Activated CD8-positive, alpha-beta memory T cell treated with anti-CD3 and anti-CD28 coated beads, Interleukin-2, amount 10 ng/mL, durations not matched to agents 7 days and 5 days (primary cell): ENCODE measurements at regions not wholly inside any gene's neighbourhood (a gene's known extent, or its start where the extent isn't known, plus 50 kb on each side); places are given as distances from the start of the nearest gene placed in this dataset.

ENCODE experiments used
- ATAC-seq: fragments of 150-1000 bp; cut with Tn5 transposase; one replicate; pipeline ENCODE4 v1.10.0; 2021; ENCODE audit warnings: moderate library complexity
- CTCF ChIA-PET: fragments of 350-600 bp; sonication (Branson Sonifier 250); formaldehyde crosslinking; loops from one replicate; lab custom pipeline; 2021; ENCODE audit warnings: antibody characterized with exemption; lab: Charles Lee
- DNase-seq: peaks from one replicate; pipeline ENCODE4 v3.0.0-alpha.2; 2020
- H3K27ac Mint-ChIP-seq: one replicate; pipeline ENCODE4 v1.8.0; 2021; ENCODE audit warnings: mild to moderate bottlenecking, mixed read lengths
- H3K27me3 Mint-ChIP-seq: one replicate; pipeline ENCODE4 v1.8.0; 2021; ENCODE audit warnings: mixed read lengths
- H3K36me3 Mint-ChIP-seq: one replicate; pipeline ENCODE4 v1.8.0; 2021; ENCODE audit warnings: mild to moderate bottlenecking, mixed read lengths
- H3K4me1 Mint-ChIP-seq: one replicate; pipeline ENCODE4 v1.8.0; 2021; ENCODE audit warnings: mixed read lengths
- H3K4me3 Mint-ChIP-seq: one replicate; pipeline ENCODE4 v1.8.0; 2021; ENCODE audit warnings: mild to moderate bottlenecking, moderate library complexity, mixed read lengths
- H3K9me3 Mint-ChIP-seq: one replicate; pipeline ENCODE4 v1.8.0; 2022; ENCODE audit warnings: low read depth, mixed read lengths

- Mint-ChIP-seq H3K9me3 (peaks cover 6% of the 10 kb centered on the region), H3K4me3 (no peak overlapping the region), H3K27ac (no peak overlapping the region), H3K4me1 (no peaks in the 10 kb centered on the region), H3K27me3 (no peaks in the 10 kb centered on the region), H3K36me3 (no peaks in the 10 kb centered on the region)
- CTCF ChIA-PET, result no interaction called here
- DNase-seq (no peak), ATAC-seq (no peak)
Measured at GRCh38 chr4:161143375-161143774, 1020.4 kb downstream of the FSTL5 start.

GRCh38 chr4:161134795-161135194, 1029.0 kb downstream of the FSTL5 start:
- Mint-ChIP-seq H3K9me3 (peaks cover 9% of the 10 kb centered on the region), H3K27ac (no peak overlapping the region), H3K4me1 (no peaks in the 10 kb centered on the region), H3K4me3 (no peak overlapping the region), H3K27me3 (no peaks in the 10 kb centered on the region), H3K36me3 (no peaks in the 10 kb centered on the region)
- CTCF ChIA-PET, result no interaction called here
- ATAC-seq (no peak), DNase-seq (no peak)

- Mint-ChIP-seq H3K9me3 (peaks cover 11% of the 10 kb centered on the region), H3K36me3 (no peaks in the 10 kb centered on the region), H3K27me3 (no peaks in the 10 kb centered on the region), H3K4me3 (no peak overlapping the region), H3K27ac (no peak overlapping the region), H3K4me1 (no peaks in the 10 kb centered on the region)
- ATAC-seq (no peak), DNase-seq (no peak)
- CTCF ChIA-PET, result no interaction called here
Measured at GRCh38 chr4:161133586-161134276, 1030.1 kb downstream of the FSTL5 start.

- ATAC-seq (no peak), DNase-seq (no peak)
- H3K27me3 Mint-ChIP-seq, result no peaks in the 10 kb centered on the region
- no peak overlapping the region for H3K27ac Mint-ChIP-seq
- CTCF ChIA-PET, result no interaction called here
- no peaks in the 10 kb centered on the region for H3K4me1 Mint-ChIP-seq
- no peak overlapping the region for H3K4me3 Mint-ChIP-seq
- H3K9me3 Mint-ChIP-seq, result peaks cover 11% of the 10 kb centered on the region
- no peaks in the 10 kb centered on the region for H3K36me3 Mint-ChIP-seq
Measured at GRCh38 chr4:161132715-161133425, 1030.9 kb downstream of the FSTL5 start.

- Mint-ChIP-seq H3K27ac (no peak overlapping the region), H3K4me1 (no peaks in the 10 kb centered on the region), H3K36me3 (no peaks in the 10 kb centered on the region), H3K27me3 (no peaks in the 10 kb centered on the region), H3K4me3 (no peak overlapping the region), H3K9me3 (peaks cover 12% of the 10 kb centered on the region)
- CTCF ChIA-PET, result no interaction called here
- ATAC-seq (no peak), DNase-seq (no peak)
Measured at GRCh38 chr4:161121451-161121850, 1042.3 kb downstream of the FSTL5 start.

- Mint-ChIP-seq H3K27me3 (no peaks in the 10 kb centered on the region), H3K9me3 (peaks cover 7% of the 10 kb centered on the region), H3K4me1 (no peaks in the 10 kb centered on the region), H3K27ac (no peak overlapping the region), H3K36me3 (no peaks in the 10 kb centered on the region), H3K4me3 (no peak overlapping the region)
- ATAC-seq (no peak), DNase-seq (no peak)
- CTCF ChIA-PET, result no interaction called here
Measured at GRCh38 chr4:161101881-161102280, 1061.9 kb downstream of the FSTL5 start.

- no peak for DNase-seq
- no peaks in the 10 kb centered on the region for H3K4me1 Mint-ChIP-seq
- peaks cover 3% of the 10 kb centered on the region for H3K9me3 Mint-ChIP-seq
- H3K27me3 Mint-ChIP-seq, result no peaks in the 10 kb centered on the region
- CTCF ChIA-PET, result no interaction called here
- no peak overlapping the region for H3K4me3 Mint-ChIP-seq
- H3K27ac Mint-ChIP-seq, result no peak overlapping the region
- ATAC-seq, result no peak
- H3K36me3 Mint-ChIP-seq, result no peaks in the 10 kb centered on the region
Measured at GRCh38 chr4:161097821-161098220, 1066.0 kb downstream of the FSTL5 start.

GRCh38 chr4:161061046-161061445, 1102.8 kb downstream of the FSTL5 start:
- peaks cover 3% of the 10 kb centered on the region for H3K9me3 Mint-ChIP-seq
- H3K27ac Mint-ChIP-seq, result no peak overlapping the region
- H3K27me3 Mint-ChIP-seq, result no peaks in the 10 kb centered on the region
- ATAC-seq (no peak), DNase-seq (no peak)
- CTCF ChIA-PET, result no interaction called here
- no peak overlapping the region for H3K4me3 Mint-ChIP-seq
- H3K36me3 Mint-ChIP-seq, result no peaks in the 10 kb centered on the region
- no peaks in the 10 kb centered on the region for H3K4me1 Mint-ChIP-seq
